ENCODE measurements at regions not wholly inside any gene's neighbourhood (a gene's known extent, or its start where the extent isn't known, plus 50 kb on each side); places are given as distances from the start of the nearest gene placed in this dataset.

- DNase-seq (no peak), ATAC-seq (ENCODE audit: low read depth) (no peak)
- no peak overlapping the region for H3K27ac ChIP-seq (ENCODE audit: insufficient read depth, low read length)
- no peak overlapping the region for H3K23ac ChIP-seq (ENCODE audit: low read depth, low read length)
- H3K4me1 ChIP-seq (ENCODE audit: control insufficient read depth, insufficient read depth, low read length): peaks cover 7% of the 10 kb centered on the region; the same call in 1 of the 2 replicates
- no peaks in the 10 kb centered on the region for H3K36me3 ChIP-seq (ENCODE audit: control insufficient read depth, insufficient read depth, low read length)
- no peak overlapping the region for H3K9ac ChIP-seq (ENCODE audit: low read depth, low read length)
- BruUV-seq (replicated peaks): no TSS peak
- H3K18ac ChIP-seq (ENCODE audit: low read depth, low read length): no peak overlapping the region
- no peaks in the 10 kb centered on the region for H3K9me1 ChIP-seq (ENCODE audit: insufficient read depth, low read length)
- no peak overlapping the region for H2BK15ac ChIP-seq (ENCODE audit: low read depth, low read length)
- no peak overlapping the region for H2BK5ac ChIP-seq (ENCODE audit: low read depth, low read length, poor library complexity, severe bottlenecking)
- no peak overlapping the region for H3K4me3 ChIP-seq (ENCODE audit: insufficient read depth, low read depth, low read length)
- H4K5ac ChIP-seq (ENCODE audit: low read depth, low read length): no peak overlapping the region
- H3K4ac ChIP-seq (ENCODE audit: low read depth, low read length): no peak overlapping the region
- H3K56ac ChIP-seq (ENCODE audit: extremely low read depth, insufficient read depth, low read length): no peak overlapping the region
- H4K20me1 ChIP-seq (ENCODE audit: insufficient read depth, low read length): no peaks in the 10 kb centered on the region
- H4K91ac ChIP-seq (ENCODE audit: insufficient read depth, low read depth, low read length): no peak overlapping the region
- dilution Hi-C loops (cut with HindIII; ENCODE audit: low sequenced_read_pairs, unreplicated experiment): no loop called here
- H2AK9ac ChIP-seq (replicated peaks; ENCODE audit: low read depth, low read length, poor library complexity): no peak overlapping the region
- in situ Hi-C loops (cut with MboI; ENCODE audit: low sequenced_read_pairs): no loop called here
- H2BK120ac ChIP-seq (ENCODE audit: low read depth, low read length): no peak overlapping the region
- H2AFZ ChIP-seq (replicated peaks; ENCODE audit: low read length, poor library complexity): no peak overlapping the region
- H4K8ac ChIP-seq (ENCODE audit: low read depth in 2 of 2, low read length in 2 of 2): no peak overlapping the region
- no peaks in the 10 kb centered on the region for H3K79me1 ChIP-seq (ENCODE audit: low read depth in 1 of 2, low read length in 2 of 2)
- H3K14ac ChIP-seq (replicated peaks; ENCODE audit: low read depth, low read length): no peak overlapping the region
- H3K9me3 ChIP-seq (ENCODE audit: control insufficient read depth, insufficient read depth, low read length): no peaks in the 10 kb centered on the region
- H3K27me3 ChIP-seq (ENCODE audit: control insufficient read depth, insufficient read depth, low read length): no peaks in the 10 kb centered on the region
- intact Hi-C loops (cut with micrococcal nuclease): no loop called here
- 40% methylated on average over 1 of the region's 1 CpG; no CpG with 5 or more reads in 1 of the 2 experiments for WGBS, 2 experiments (ENCODE audit: extremely low coverage in 2 of 2, insufficient read length in 1 of 2)
- POLR2A ChIA-PET (ENCODE audit: unreplicated experiment): no interaction called here
- no peak overlapping the region for H2AK5ac ChIP-seq (ENCODE audit: low read depth, low read length)
- no peak overlapping the region for H3K4me2 ChIP-seq (ENCODE audit: low read depth, low read length)
- TF ChIP-seq MXI1 (IDR thresholded peaks at IDR 0.05; ENCODE audit: borderline replicate concordance, low read depth, low read length) (no peak), BHLHE40 (IDR thresholded peaks at IDR 0.05; ENCODE audit: low read depth, low read length) (no peak)
- CTCF ChIA-PET: no interaction called here
- no peak overlapping the region for H2BK20ac ChIP-seq (ENCODE audit: low read depth, low read length)
Observed at GRCh38 chr12:58384196-58384595, 442.8 kb downstream of the ATP23 start.
